H9 (cell line): ENCODE measurements at regions not wholly inside any gene's neighbourhood (a gene's known extent, or its start where the extent isn't known, plus 50 kb on each side); places are given as distances from the start of the nearest gene placed in this dataset.

Experiments used
- DNase-seq: peaks from one replicate; pipeline ENCODE4 v3.0.0-alpha.2; 2017
- H2AFZ ChIP-seq: one replicate; pipeline ENCODE4 v1.6.1; 2013; ENCODE audit warnings: mild to moderate bottlenecking, low read length, control low read depth, moderate library complexity
- H2AK5ac ChIP-seq: 2 replicates; pipeline ENCODE4 v1.6.1; 2013; ENCODE audit warnings: low read length, control low read depth, mixed read lengths; ENCODE audit not compliant: insufficient read length
- H2BK120ac ChIP-seq: one replicate; pipeline ENCODE4 v1.6.1; 2013; ENCODE audit warnings: low read depth, mild to moderate bottlenecking, low read length, control low read depth, inconsistent platforms; ENCODE audit not compliant: poor library complexity, severe bottlenecking
- H2BK12ac ChIP-seq: 2 replicates; pipeline ENCODE4 v1.6.1; 2013; ENCODE audit warnings: low read length, control low read depth, mixed read lengths, low read depth; ENCODE audit not compliant: insufficient read length
- H2BK15ac ChIP-seq: 2 replicates; pipeline ENCODE4 v1.6.1; 2013; ENCODE audit warnings: low read depth, low read length, control low read depth
- H2BK20ac ChIP-seq: one replicate; pipeline ENCODE4 v1.6.1; 2013; ENCODE audit warnings: low read depth, mild to moderate bottlenecking, low read length, control low read depth, inconsistent platforms; ENCODE audit not compliant: poor library complexity, severe bottlenecking
- H2BK5ac ChIP-seq: 2 replicates; pipeline ENCODE4 v1.6.1; 2013; ENCODE audit warnings: low read length, control low read depth, mixed read lengths; ENCODE audit not compliant: insufficient read length
- H3K14ac ChIP-seq: 2 replicates; pipeline ENCODE4 v1.6.1; 2013; ENCODE audit warnings: low read length, control low read depth; ENCODE audit not compliant: insufficient read depth
- H3K18ac ChIP-seq: 2 replicates; pipeline ENCODE4 v1.6.1; 2013; ENCODE audit warnings: low read depth, mild to moderate bottlenecking, mixed read lengths, low read length, control low read depth; ENCODE audit not compliant: insufficient read length
- H3K23ac ChIP-seq: 2 replicates; pipeline ENCODE4 v1.6.1; 2013; ENCODE audit warnings: low read length, control low read depth, mixed read lengths, low read depth; ENCODE audit not compliant: insufficient read length
- H3K23me2 ChIP-seq: 2 replicates; pipeline ENCODE4 v1.6.1; 2013; ENCODE audit warnings: low read depth, mild to moderate bottlenecking, mixed read lengths, low read length, control low read depth; ENCODE audit not compliant: insufficient read length, poor library complexity, severe bottlenecking
- H3K27ac ChIP-seq: 2 replicates; pipeline ENCODE4 v1.5.1; 2013; ENCODE audit warnings: low read length, control low read depth, mixed read lengths, low read depth; ENCODE audit not compliant: insufficient read length
- H3K27me3 ChIP-seq: 2 replicates; pipeline ENCODE4 v1.6.1; 2013; ENCODE audit warnings: low read length, control low read depth, inconsistent platforms; ENCODE audit not compliant: insufficient read depth
- H3K4ac ChIP-seq: 2 replicates; pipeline ENCODE4 v1.6.1; 2013; ENCODE audit warnings: low read depth, mild to moderate bottlenecking, control low read depth, inconsistent platforms, low read length, moderate library complexity
- H3K4me1 ChIP-seq: 2 replicates; pipeline ENCODE4 v1.6.1; 2013; ENCODE audit warnings: low read length, control low read depth, inconsistent platforms; ENCODE audit not compliant: insufficient read depth
- H3K4me2 ChIP-seq: 2 replicates; pipeline ENCODE4 v1.6.1; 2013; ENCODE audit warnings: low read length, control low read depth, mixed read lengths; ENCODE audit not compliant: insufficient read length, insufficient read depth
- H3K56ac ChIP-seq: 2 replicates; pipeline ENCODE4 v1.6.1; 2013; ENCODE audit warnings: low read depth, mild to moderate bottlenecking, mixed read lengths, low read length, control low read depth; ENCODE audit not compliant: insufficient read length
- H3K79me1 ChIP-seq: 2 replicates; pipeline ENCODE4 v1.6.1; 2013; ENCODE audit warnings: low read depth, mild to moderate bottlenecking, moderate library complexity, low read length, control low read depth, inconsistent platforms; ENCODE audit not compliant: insufficient read depth, poor library complexity, severe bottlenecking
- H3K79me2 ChIP-seq: 2 replicates; pipeline ENCODE4 v1.6.1; 2013; ENCODE audit warnings: low read length, control low read depth, inconsistent platforms; ENCODE audit not compliant: insufficient read depth
- H3K9ac ChIP-seq: 2 replicates; pipeline ENCODE4 v1.6.1; 2013; ENCODE audit warnings: low read length, control low read depth, mixed read lengths; ENCODE audit not compliant: insufficient read length; ENCODE audit errors: extremely low read depth
- H3K9me3 ChIP-seq: one replicate; pipeline ENCODE4 v1.6.1; 2013; ENCODE audit warnings: low read depth, low read length, inconsistent platforms; ENCODE audit not compliant: control insufficient read depth
- H3T11ph ChIP-seq: one replicate; pipeline ENCODE4 v1.6.1; 2013; ENCODE audit warnings: mild to moderate bottlenecking, low read length, control low read depth, inconsistent platforms
- H4K20me1 ChIP-seq: one replicate; pipeline ENCODE4 v1.6.1; 2013; ENCODE audit not compliant: control insufficient read depth, insufficient read length, insufficient read depth
- H4K5ac ChIP-seq: 2 replicates; pipeline ENCODE4 v1.6.1; 2013; ENCODE audit warnings: low read depth, mild to moderate bottlenecking, mixed read lengths, low read length, control low read depth; ENCODE audit not compliant: insufficient read length
- H4K8ac ChIP-seq: replicated peaks from 2 replicates; pipeline ENCODE4 v1.6.1; 2013; ENCODE audit warnings: low read length, control low read depth, mixed read lengths, low read depth; ENCODE audit not compliant: insufficient read length
- H4K91ac ChIP-seq: 2 replicates; pipeline ENCODE4 v1.6.1; 2013; ENCODE audit warnings: low read depth, mild to moderate bottlenecking, moderate library complexity, mixed read lengths, low read length, control low read depth; ENCODE audit not compliant: insufficient read length
- H3K27ac Mint-ChIP-seq, 3 experiments: 2 replicates in 2 of 3; 3 replicates in 1 of 3; pipeline ENCODE4 v1.8.0; 2020 to 2021; ENCODE audit warnings: mixed read lengths in 3 of 3, mild to moderate bottlenecking in 1 of 3, moderate library complexity in 1 of 3
- H3K27me3 Mint-ChIP-seq: 2 replicates; pipeline ENCODE4 v1.8.0; 2021; ENCODE audit warnings: low read depth, mild to moderate bottlenecking, moderate library complexity, mixed read lengths
- H3K36me3 Mint-ChIP-seq, 3 experiments: 2 replicates in 2 of 3; 3 replicates in 1 of 3; pipeline ENCODE4 v1.8.0; 2020 to 2021; ENCODE audit warnings: low read depth in 3 of 3, mixed read lengths in 3 of 3; ENCODE audit not compliant: insufficient read depth in 1 of 3
- H3K4me1 Mint-ChIP-seq, 2 experiments: 2 replicates each; pipeline ENCODE4 v1.8.0; 2020; ENCODE audit warnings: mixed read lengths in 2 of 2
- H3K4me3 Mint-ChIP-seq, 2 experiments: 2 replicates in 1 of 2; 3 replicates in 1 of 2; pipeline ENCODE4 v1.8.0; 2020 to 2021; ENCODE audit warnings: mild to moderate bottlenecking in 2 of 2, mixed read lengths in 2 of 2, moderate library complexity in 1 of 2
- H3K9me3 Mint-ChIP-seq, 2 experiments: 2 replicates in 1 of 2; 3 replicates in 1 of 2; pipeline ENCODE4 v1.8.0; 2020; ENCODE audit warnings: mild to moderate bottlenecking in 2 of 2, mixed read lengths in 2 of 2, moderate library complexity in 1 of 2
- CTCF ChIP-seq: fragments of 200-600 bp; sonication (generic); conservative IDR thresholded peaks from 3 replicates; pipeline ENCODE4 v1.8.0; 2021; ENCODE audit warnings: antibody characterized with exemption, mild to moderate bottlenecking
- WGBS: extraction: QIAGEN DNeasy Blood & Tissue Kit; methylation state at CpG from one replicate; pipeline ENCODE4 v1.1.7; 2013; ENCODE audit warnings: missing lambda C conversion rate, low lambda C conversion rate, mixed read lengths; ENCODE audit not compliant: insufficient read length; ENCODE audit errors: extremely low coverage; 5-methylcytosine and 5-hydroxymethylcytosine counted together

GRCh38 chr4:4675051-4675581, 133.3 kb upstream of the STX18 start:
- peaks cover 30% of the 10 kb centered on the region in 2 experiments for H3K4me1 Mint-ChIP-seq
- no peak overlapping the region for H2BK5ac ChIP-seq

More at GRCh38 chr4:4675051-4675581, 133.3 kb upstream of the STX18 start:
- Histone ChIP-seq H3K27ac (no peak overlapping the region), H2BK12ac (no peak overlapping the region), H3K79me2 (no peaks in the 10 kb centered on the region), H3T11ph (no peak overlapping the region), H2AFZ (no peak overlapping the region), H3K23me2 (no peaks in the 10 kb centered on the region), H2BK20ac (no peak overlapping the region), H4K8ac (no peak overlapping the region), H2BK120ac (no peak overlapping the region), H3K4me2 (no peak overlapping the region), H3K4ac (no peak overlapping the region), H2BK15ac (no peak overlapping the region), H3K79me1 (no peaks in the 10 kb centered on the region), H4K20me1 (no peaks in the 10 kb centered on the region), H3K9ac (no peak overlapping the region), H3K27me3 (no peaks in the 10 kb centered on the region), H4K91ac (no peak overlapping the region), H3K18ac (no peak overlapping the region), H3K56ac (no peak overlapping the region), H3K9me3 (no peaks in the 10 kb centered on the region), H3K23ac (no peak overlapping the region), H2AK5ac (no peak overlapping the region), H3K14ac (no peak overlapping the region), H4K5ac (no peak overlapping the region), H3K4me1 (peaks cover 13% of the 10 kb centered on the region; the same call in 1 of the 2 replicates)
- H3K27me3 Mint-ChIP-seq = peaks cover 27% of the 10 kb centered on the region
- WGBS = no CpG with 5 or more reads among the region's 3 CpGs
- H3K9me3 Mint-ChIP-seq = no peaks in the 10 kb centered on the region
- no peak for TF ChIP-seq CTCF
- H3K27ac Mint-ChIP-seq = no peak overlapping the region
- no peaks in the 10 kb centered on the region for H3K36me3 Mint-ChIP-seq
- H3K4me3 Mint-ChIP-seq = no peak overlapping the region
- DNase-seq = no peak
